ENCODE measurements at regions not wholly inside any gene's neighbourhood (a gene's known extent, or its start where the extent isn't known, plus 50 kb on each side); places are given as distances from the start of the nearest gene placed in this dataset.

- no peak for DNase-seq
- Histone ChIP-seq H3K14ac (ENCODE audit: low read length) (peak overlapping the region; percentile 81), H4K12ac (ENCODE audit: low read depth, low read length) (no peak overlapping the region), H3K23ac (ENCODE audit: low read length) (no peak overlapping the region), H3K79me2 (ENCODE audit: control insufficient read depth, insufficient read depth, low read length, poor library complexity) (peaks cover 2% of the 10 kb centered on the region), H2BK5ac (ENCODE audit: low read depth, low read length, poor library complexity) (peak overlapping the region; percentile 74), H3K4ac (ENCODE audit: low read depth, low read length) (no peak overlapping the region), H3K27ac (ENCODE audit: low read depth, low read length) (peak overlapping the region; percentile 63), H4K91ac (ENCODE audit: low read depth, low read length) (no peak overlapping the region), H3K9ac (ENCODE audit: low read length) (no peak overlapping the region), H2AFZ (ENCODE audit: insufficient read depth, low read length, poor library complexity) (no peak overlapping the region), H3K36me3 (ENCODE audit: control insufficient read depth in 1 of 2, insufficient read depth in 2 of 2, low read length in 2 of 2) (no peaks in the 10 kb centered on the region), H3K79me1 (ENCODE audit: low read length) (peaks cover 37% of the 10 kb centered on the region), H2AK5ac (ENCODE audit: low read length) (no peak overlapping the region), H3K18ac (ENCODE audit: low read length) (no peak overlapping the region), H2BK120ac (ENCODE audit: insufficient read depth, low read length, poor library complexity) (peak overlapping the region; percentile 55), H3K27me3 (ENCODE audit: insufficient read depth, low read length) (no peaks in the 10 kb centered on the region), H3K4me2 (ENCODE audit: low read length) (no peak overlapping the region), H3K9me3 (ENCODE audit: insufficient read depth, low read depth, low read length) (no peaks in the 10 kb centered on the region), H3K4me3 (ENCODE audit: low read depth, low read length) (no peak overlapping the region), H4K8ac (ENCODE audit: low read depth, low read length) (no peak overlapping the region), H2BK12ac (ENCODE audit: low read length) (peak overlapping the region; percentile 83), H3K4me1 (ENCODE audit: control insufficient read depth in 1 of 2, insufficient read depth in 2 of 2, low read length in 2 of 2) (peaks cover 6 to 11% of the 10 kb centered on the region in 2 experiments)
- no CpG with 5 or more reads among the region's 9 CpGs for WGBS (ENCODE audit: extremely low coverage, insufficient coverage, insufficient read length)
These were observed 234.1 kb downstream of the GATA3 start for GRCh38 chr10:8288600-8288999.

GRCh38 chr10:8289186-8289924 is 234.9 kb downstream of the GATA3 start:
- no peak overlapping the region for H4K91ac ChIP-seq (ENCODE audit: low read depth, low read length)
- DNase-seq, result peak; percentile 57 to 83
- H3K36me3 ChIP-seq (ENCODE audit: control insufficient read depth in 1 of 2, insufficient read depth in 2 of 2, low read length in 2 of 2), result no peaks in the 10 kb centered on the region
- H3K4ac ChIP-seq (ENCODE audit: low read depth, low read length), result no peak overlapping the region
- peak overlapping the region; percentile 63 for H3K27ac ChIP-seq (ENCODE audit: low read depth, low read length)
- H3K79me1 ChIP-seq (ENCODE audit: low read length), result peaks cover 33% of the 10 kb centered on the region
- no peak overlapping the region for H2AK5ac ChIP-seq (ENCODE audit: low read length)
- H3K4me3 ChIP-seq (ENCODE audit: low read depth, low read length), result no peak overlapping the region
- peaks cover 2% of the 10 kb centered on the region for H3K79me2 ChIP-seq (ENCODE audit: control insufficient read depth, insufficient read depth, low read length, poor library complexity)
- H3K18ac ChIP-seq (ENCODE audit: low read length), result no peak overlapping the region
- no CpG with 5 or more reads among the region's 4 CpGs for WGBS (ENCODE audit: extremely low coverage, insufficient coverage, insufficient read length)
- H3K4me1 ChIP-seq (ENCODE audit: control insufficient read depth in 1 of 2, insufficient read depth in 2 of 2, low read length in 2 of 2), result peaks cover 5 to 9% of the 10 kb centered on the region in 2 experiments
- no peak overlapping the region for H2BK12ac ChIP-seq (ENCODE audit: low read length)
- no peak overlapping the region for H3K14ac ChIP-seq (ENCODE audit: low read length)
- no peak overlapping the region for H2AFZ ChIP-seq (ENCODE audit: insufficient read depth, low read length, poor library complexity)
- H2BK120ac ChIP-seq (ENCODE audit: insufficient read depth, low read length, poor library complexity), result no peak overlapping the region
- H3K4me2 ChIP-seq (ENCODE audit: low read length), result no peak overlapping the region
- peak overlapping the region; percentile 5 for H2BK5ac ChIP-seq (ENCODE audit: low read depth, low read length, poor library complexity)
- H4K12ac ChIP-seq (ENCODE audit: low read depth, low read length), result no peak overlapping the region
- H3K27me3 ChIP-seq (ENCODE audit: insufficient read depth, low read length), result no peaks in the 10 kb centered on the region
- no peak overlapping the region for H3K23ac ChIP-seq (ENCODE audit: low read length)
- H4K8ac ChIP-seq (ENCODE audit: low read depth, low read length), result no peak overlapping the region
- H3K9ac ChIP-seq (ENCODE audit: low read length), result no peak overlapping the region
- H3K9me3 ChIP-seq (ENCODE audit: insufficient read depth, low read depth, low read length), result no peaks in the 10 kb centered on the region

GRCh38 chr10:8294779-8295178 is 240.3 kb downstream of the GATA3 start:
- H2BK5ac ChIP-seq (ENCODE audit: low read depth, low read length, poor library complexity), result peak overlapping the region; percentile 86
- peak overlapping the region; percentile 85 for H4K91ac ChIP-seq (ENCODE audit: low read depth, low read length)
- H3K4me1 ChIP-seq (ENCODE audit: control insufficient read depth in 1 of 2, insufficient read depth in 2 of 2, low read length in 2 of 2), result peaks cover 6 to 19% of the 10 kb centered on the region in 2 experiments
- peaks cover 36% of the 10 kb centered on the region for H3K79me1 ChIP-seq (ENCODE audit: low read length)
- H3K14ac ChIP-seq (ENCODE audit: low read length), result peak overlapping the region; percentile 70
- H3K36me3 ChIP-seq (ENCODE audit: control insufficient read depth in 1 of 2, insufficient read depth in 2 of 2, low read length in 2 of 2), result no peaks in the 10 kb centered on the region
- H2BK120ac ChIP-seq (ENCODE audit: insufficient read depth, low read length, poor library complexity), result peak overlapping the region; percentile 79
- no peak overlapping the region for H3K4me2 ChIP-seq (ENCODE audit: low read length)
- H3K79me2 ChIP-seq (ENCODE audit: control insufficient read depth, insufficient read depth, low read length, poor library complexity), result peaks cover 6% of the 10 kb centered on the region
- H3K4ac ChIP-seq (ENCODE audit: low read depth, low read length), result peak overlapping the region; percentile 60
- no peak overlapping the region for H3K23ac ChIP-seq (ENCODE audit: low read length)
- H3K4me3 ChIP-seq (ENCODE audit: low read depth, low read length), result no peak overlapping the region
- H2AFZ ChIP-seq (ENCODE audit: insufficient read depth, low read length, poor library complexity), result no peak overlapping the region
- H4K8ac ChIP-seq (ENCODE audit: low read depth, low read length), result peak overlapping the region; percentile 8
- no peak overlapping the region for H3K27ac ChIP-seq (ENCODE audit: low read depth, low read length)
- peak overlapping the region; percentile 28 for H2BK12ac ChIP-seq (ENCODE audit: low read length)
- no peaks in the 10 kb centered on the region for H3K27me3 ChIP-seq (ENCODE audit: insufficient read depth, low read length)
- H4K12ac ChIP-seq (ENCODE audit: low read depth, low read length), result no peak overlapping the region
- no peaks in the 10 kb centered on the region for H3K9me3 ChIP-seq (ENCODE audit: insufficient read depth, low read depth, low read length)
- WGBS (ENCODE audit: extremely low coverage, insufficient coverage, insufficient read length), result no CpG with 5 or more reads among the region's 5 CpGs
- peak overlapping the region; percentile 83 for H3K18ac ChIP-seq (ENCODE audit: low read length)
- H2AK5ac ChIP-seq (ENCODE audit: low read length), result peak overlapping the region; percentile 90
- H3K9ac ChIP-seq (ENCODE audit: low read length), result no peak overlapping the region
- DNase-seq, result no peak

GRCh38 chr10:8295311-8295710 is 240.8 kb downstream of the GATA3 start:
- no peaks in the 10 kb centered on the region for H3K27me3 ChIP-seq (ENCODE audit: insufficient read depth, low read length)
- DNase-seq, result no peak
- no peaks in the 10 kb centered on the region for H3K9me3 ChIP-seq (ENCODE audit: insufficient read depth, low read depth, low read length)
- peak overlapping the region; percentile 99 for H4K91ac ChIP-seq (ENCODE audit: low read depth, low read length)
- H3K79me2 ChIP-seq (ENCODE audit: control insufficient read depth, insufficient read depth, low read length, poor library complexity), result peaks cover 6% of the 10 kb centered on the region
- H2AK5ac ChIP-seq (ENCODE audit: low read length), result peak overlapping the region; percentile 94
- H3K4me3 ChIP-seq (ENCODE audit: low read depth, low read length), result no peak overlapping the region
- no peaks in the 10 kb centered on the region for H3K36me3 ChIP-seq (ENCODE audit: control insufficient read depth in 1 of 2, insufficient read depth in 2 of 2, low read length in 2 of 2)
- H3K14ac ChIP-seq (ENCODE audit: low read length), result peak overlapping the region; percentile 98
- H2AFZ ChIP-seq (ENCODE audit: insufficient read depth, low read length, poor library complexity), result no peak overlapping the region
- no peak overlapping the region for H3K4me2 ChIP-seq (ENCODE audit: low read length)
- H3K9ac ChIP-seq (ENCODE audit: low read length), result no peak overlapping the region
- peak overlapping the region; percentile 90 for H3K4ac ChIP-seq (ENCODE audit: low read depth, low read length)
- peak overlapping the region; percentile 99 for H2BK120ac ChIP-seq (ENCODE audit: insufficient read depth, low read length, poor library complexity)
- H3K23ac ChIP-seq (ENCODE audit: low read length), result no peak overlapping the region
- H2BK5ac ChIP-seq (ENCODE audit: low read depth, low read length, poor library complexity), result peak overlapping the region; percentile 95
- peak overlapping the region; percentile 95 for H2BK12ac ChIP-seq (ENCODE audit: low read length)
- WGBS (ENCODE audit: extremely low coverage, insufficient coverage, insufficient read length), result no CpG with 5 or more reads among the region's 1 CpG
- H3K27ac ChIP-seq (ENCODE audit: low read depth, low read length), result peak overlapping the region; percentile 93
- peaks cover 33% of the 10 kb centered on the region for H3K79me1 ChIP-seq (ENCODE audit: low read length)
- H4K8ac ChIP-seq (ENCODE audit: low read depth, low read length), result peak overlapping the region; percentile 89
- H3K4me1 ChIP-seq (ENCODE audit: control insufficient read depth in 1 of 2, insufficient read depth in 2 of 2, low read length in 2 of 2), result peaks cover 6 to 19% of the 10 kb centered on the region in 2 experiments
- H3K18ac ChIP-seq (ENCODE audit: low read length), result peak overlapping the region; percentile 93
- peak overlapping the region; percentile 78 for H4K12ac ChIP-seq (ENCODE audit: low read depth, low read length)
